Right lobe of liver (tissue), 4 donors: ENCODE measurements at regions not wholly inside any gene's neighbourhood (a gene's known extent, or its start where the extent isn't known, plus 50 kb on each side); places are given as distances from the start of the nearest gene placed in this dataset.

Experiments
- POLR2A ChIP-seq: fragments of 450-650 bp; IDR thresholded peaks from one replicate; pipeline ENCODE4 v1.6.1; 2017; ENCODE audit warnings: antibody characterized with exemption, mild to moderate bottlenecking
- TF ChIP-seq, protein P1 (sequence below), 4 donors: fragments of 200-600 bp in 3 of 4; fragments of 450-650 bp in 1 of 4; IDR thresholded peaks; one replicate each; pipeline versions ENCODE4 v1.5.1 to v1.8.0; 2016 to 2022; ENCODE audit warnings: antibody characterized with exemption in 4 of 4, mild to moderate bottlenecking in 2 of 4
- donor health status: DM: no; HTN: no; CAD: no.
- donor health status: DM: no; HTN: no; CAD: no.
- donor health status: DM: no; HTN: yes; CAD: no.

DNA sequence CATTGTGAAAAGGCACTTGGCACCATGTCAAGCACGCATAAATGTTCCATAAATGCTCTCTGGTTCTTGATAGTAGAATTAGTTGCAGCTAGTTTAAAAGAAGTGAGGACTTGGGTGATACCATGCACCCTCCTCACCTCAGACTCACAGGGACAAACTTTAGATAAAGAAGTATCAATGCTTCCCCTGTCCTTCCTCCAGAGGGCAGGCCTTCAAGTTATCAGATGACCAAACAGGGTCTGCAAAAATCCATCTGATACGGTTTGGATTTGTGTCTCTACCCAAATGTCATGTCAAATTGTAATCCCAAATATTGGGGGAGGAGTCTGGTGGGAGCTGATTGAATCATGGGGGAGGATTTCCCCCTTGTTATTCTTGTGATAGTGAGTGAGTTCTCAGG lies 54.1 kb downstream of the C1QL2 start:
- TF ChIP-seq, protein P1, sequence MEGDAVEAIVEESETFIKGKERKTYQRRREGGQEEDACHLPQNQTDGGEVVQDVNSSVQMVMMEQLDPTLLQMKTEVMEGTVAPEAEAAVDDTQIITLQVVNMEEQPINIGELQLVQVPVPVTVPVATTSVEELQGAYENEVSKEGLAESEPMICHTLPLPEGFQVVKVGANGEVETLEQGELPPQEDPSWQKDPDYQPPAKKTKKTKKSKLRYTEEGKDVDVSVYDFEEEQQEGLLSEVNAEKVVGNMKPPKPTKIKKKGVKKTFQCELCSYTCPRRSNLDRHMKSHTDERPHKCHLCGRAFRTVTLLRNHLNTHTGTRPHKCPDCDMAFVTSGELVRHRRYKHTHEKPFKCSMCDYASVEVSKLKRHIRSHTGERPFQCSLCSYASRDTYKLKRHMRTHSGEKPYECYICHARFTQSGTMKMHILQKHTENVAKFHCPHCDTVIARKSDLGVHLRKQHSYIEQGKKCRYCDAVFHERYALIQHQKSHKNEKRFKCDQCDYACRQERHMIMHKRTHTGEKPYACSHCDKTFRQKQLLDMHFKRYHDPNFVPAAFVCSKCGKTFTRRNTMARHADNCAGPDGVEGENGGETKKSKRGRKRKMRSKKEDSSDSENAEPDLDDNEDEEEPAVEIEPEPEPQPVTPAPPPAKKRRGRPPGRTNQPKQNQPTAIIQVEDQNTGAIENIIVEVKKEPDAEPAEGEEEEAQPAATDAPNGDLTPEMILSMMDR (IDR thresholded peaks at IDR 0.05) = no peak
- TF ChIP-seq POLR2A = no peak
